H1 (cell line): ENCODE measurements at regions not wholly inside any gene's neighbourhood (a gene's known extent, or its start where the extent isn't known, plus 50 kb on each side); places are given as distances from the start of the nearest gene placed in this dataset.

ENCODE experiments used
- CTCF ChIA-PET: fragments of 300-600 bp; sonication (Branson Sonifier 250); formaldehyde crosslinking; loops from one replicate; lab custom pipeline; 2021; ENCODE audit not compliant: partially characterized antibody; lab: Charles Lee
- POLR2A ChIA-PET: fragments of 300-600 bp; sonication (Branson Sonifier 250); formaldehyde crosslinking; loops from one replicate; lab custom pipeline; 2021; ENCODE audit warnings: inconsistent platforms; ENCODE audit not compliant: partially characterized antibody; lab: Charles Lee
- DNase-seq, 2 experiments: peaks; one replicate each; pipeline versions ENCODE4 v3.0.0 to v3.0.0-alpha.2; 2010 to 2022; ENCODE audit warnings: low spot score in 2 of 2, low read depth in 1 of 2, mixed read lengths in 1 of 2
- FAIRE-seq: peaks from 2 replicates; lab custom pipeline; 2011; peaks lifted over from hg19 to GRCh38; lab: Jason Lieb, UNC
- H2AFZ ChIP-seq: 2 replicates; pipeline ENCODE4 v1.8.1; 2012; ENCODE audit warnings: low read length, inconsistent platforms
- H2AK5ac ChIP-seq: 2 replicates; pipeline ENCODE4 v1.6.1; 2013; ENCODE audit warnings: low read depth, low read length
- H2BK120ac ChIP-seq: replicated peaks from 2 replicates; pipeline ENCODE3; 2013; ENCODE audit warnings: low read depth, low read length, inconsistent platforms
- H2BK12ac ChIP-seq: 2 replicates; pipeline ENCODE4 v1.6.1; 2013; ENCODE audit warnings: low read depth, low read length
- H2BK15ac ChIP-seq: 2 replicates; pipeline ENCODE4 v1.6.1; 2013; ENCODE audit warnings: low read length
- H2BK20ac ChIP-seq: 2 replicates; pipeline ENCODE4 v1.6.1; 2013; ENCODE audit warnings: low read length
- H2BK5ac ChIP-seq: 2 replicates; pipeline ENCODE4 v1.6.1; 2013; ENCODE audit warnings: low read depth, low read length
- H3K14ac ChIP-seq: 2 replicates; pipeline ENCODE4 v1.6.1; 2013; ENCODE audit warnings: inconsistent platforms; ENCODE audit not compliant: insufficient read length
- H3K18ac ChIP-seq: 2 replicates; pipeline ENCODE4 v1.6.1; 2013; ENCODE audit warnings: low read length; ENCODE audit errors: extremely low read depth
- H3K23ac ChIP-seq: 2 replicates; pipeline ENCODE4 v1.6.1; 2013; ENCODE audit warnings: inconsistent platforms; ENCODE audit not compliant: insufficient read length
- H3K23me2 ChIP-seq: 2 replicates; pipeline ENCODE4 v1.6.1; 2013; ENCODE audit warnings: low read depth, low read length
- H3K27ac ChIP-seq: 2 replicates; pipeline ENCODE4 v1.6.1; 2011; ENCODE audit warnings: low read depth, low read length, inconsistent platforms
- H3K27me3 ChIP-seq, 4 experiments: replicated peaks in 1 of 4; 1 replicate in 1 of 4; 2 replicates in 3 of 4; pipeline versions ENCODE4 v1.6.1 to v1.8.1; 2011 to 2013; ENCODE audit warnings: low read length in 3 of 4, mild to moderate bottlenecking in 3 of 4, inconsistent platforms in 2 of 4, mixed read lengths in 2 of 4, moderate library complexity in 1 of 4; ENCODE audit not compliant: control insufficient read depth in 3 of 4, insufficient read depth in 3 of 4; ENCODE audit errors: extremely low read depth in 1 of 4
- H3K36me3 ChIP-seq, 4 experiments: 2 replicates each; pipeline versions ENCODE4 v1.6.1 to v1.8.1; 2011 to 2013; ENCODE audit warnings: mild to moderate bottlenecking in 4 of 4, low read length in 3 of 4, moderate library complexity in 2 of 4, control low read depth in 1 of 4, inconsistent platforms in 1 of 4; ENCODE audit not compliant: insufficient read depth in 4 of 4, control insufficient read depth in 2 of 4
- H3K4ac ChIP-seq: replicated peaks from 2 replicates; pipeline ENCODE3; 2013; ENCODE audit warnings: low read length, low read depth, mixed read lengths, inconsistent platforms; ENCODE audit not compliant: insufficient read length
- H3K4me1 ChIP-seq, 4 experiments: replicated peaks in 1 of 4; 1 replicate in 1 of 4; 2 replicates in 3 of 4; pipeline versions ENCODE4 v1.6.1 to v1.8.1; 2011 to 2013; ENCODE audit warnings: low read length in 3 of 4, inconsistent platforms in 2 of 4, mixed read lengths in 1 of 4; ENCODE audit not compliant: insufficient read depth in 4 of 4, control insufficient read depth in 3 of 4
- H3K4me2 ChIP-seq, 2 experiments: 2 replicates each; pipeline versions ENCODE4 v1.6.1 to v1.8.1; 2011 to 2013; ENCODE audit warnings: low read depth in 2 of 2, low read length in 2 of 2, control low read depth in 1 of 2, inconsistent platforms in 1 of 2, mild to moderate bottlenecking in 1 of 2; ENCODE audit not compliant: insufficient read depth in 1 of 2
- H3K4me3 ChIP-seq, 4 experiments: fragments of 200-600, 300-600 bp in 1 of 4; sonication (generic), shearing (Covaris generic), sonication (Bioruptor Twin) in 1 of 4; 2 replicates each; pipeline versions ENCODE4 v1.5.1 to v1.8.1; 2011 to 2016; ENCODE audit warnings: low read length in 4 of 4, low read depth in 3 of 4, control low read depth in 2 of 4, inconsistent platforms in 2 of 4, mild to moderate bottlenecking in 2 of 4, mixed read lengths in 1 of 4, moderate library complexity in 1 of 4; ENCODE audit not compliant: insufficient read depth in 2 of 4; ENCODE audit errors: extremely low read depth in 1 of 4
- H3K56ac ChIP-seq: replicated peaks from 2 replicates; pipeline ENCODE3; 2013; ENCODE audit warnings: low read depth, mild to moderate bottlenecking, mixed read lengths, low read length, inconsistent platforms; ENCODE audit not compliant: insufficient read length
- H3K79me1 ChIP-seq: 2 replicates; pipeline ENCODE4 v1.6.1; 2013; ENCODE audit warnings: low read depth, low read length, control low read depth
- H3K79me2 ChIP-seq, 2 experiments: 2 replicates each; pipeline versions ENCODE4 v1.6.1 to v1.8.1; 2012 to 2013; ENCODE audit warnings: low read length in 2 of 2, mild to moderate bottlenecking in 2 of 2, inconsistent platforms in 1 of 2; ENCODE audit not compliant: insufficient read depth in 2 of 2, control insufficient read depth in 1 of 2
- H3K9ac ChIP-seq, 4 experiments: replicated peaks in 1 of 4; 1 replicate in 1 of 4; 2 replicates in 3 of 4; pipeline versions ENCODE4 v1.6.1 to v1.8.1; 2011 to 2013; ENCODE audit warnings: low read depth in 3 of 4, low read length in 3 of 4, control low read depth in 2 of 4, mild to moderate bottlenecking in 2 of 4, moderate library complexity in 2 of 4, inconsistent platforms in 1 of 4; ENCODE audit errors: extremely low read depth in 1 of 4
- H3K9me3 ChIP-seq, 2 experiments: 2 replicates each; pipeline versions ENCODE4 v1.6.1 to v1.8.1; 2012 to 2013; ENCODE audit warnings: mild to moderate bottlenecking in 2 of 2, moderate library complexity in 2 of 2, control low read depth in 1 of 2, inconsistent platforms in 1 of 2, low read depth in 1 of 2, low read length in 1 of 2, mixed read lengths in 1 of 2; ENCODE audit not compliant: insufficient read depth in 2 of 2
- H4K20me1 ChIP-seq, 2 experiments: replicated peaks in 1 of 2; 2 replicates each; pipeline versions ENCODE3 to v1.8.1; 2011 to 2013; ENCODE audit warnings: inconsistent platforms in 2 of 2, low read length in 2 of 2, mild to moderate bottlenecking in 1 of 2; ENCODE audit not compliant: insufficient read depth in 2 of 2, control insufficient read depth in 1 of 2
- H4K5ac ChIP-seq: 2 replicates; pipeline ENCODE4 v1.6.1; 2013; ENCODE audit warnings: low read length, low read depth, mixed read lengths, inconsistent platforms; ENCODE audit not compliant: insufficient read length
- H4K8ac ChIP-seq: 2 replicates; pipeline ENCODE4 v1.8.0; 2013; ENCODE audit warnings: mild to moderate bottlenecking, moderate library complexity, low read length, inconsistent platforms; ENCODE audit not compliant: insufficient read depth; ENCODE audit errors: extremely low read depth
- H4K91ac ChIP-seq: replicated peaks from 2 replicates; pipeline ENCODE3; 2013; ENCODE audit warnings: low read length, mixed read lengths, inconsistent platforms; ENCODE audit not compliant: insufficient read length
- BACH1 ChIP-seq: IDR thresholded peaks from 2 replicates; pipeline ENCODE4 v1.6.1; 2012; ENCODE audit warnings: low read length, improper control_type of control experiment
- JUND ChIP-seq: IDR thresholded peaks from 2 replicates; pipeline ENCODE4 v1.6.1; 2011; ENCODE audit warnings: mild to moderate bottlenecking, improper control_type of control experiment, low read length
- MAFK ChIP-seq: IDR thresholded peaks from 2 replicates; pipeline ENCODE4 v1.6.1; 2012; ENCODE audit warnings: low read depth, mild to moderate bottlenecking, improper control_type of control experiment, low read length
- NANOG ChIP-seq: IDR thresholded peaks from 2 replicates; pipeline ENCODE4 v1.6.1; 2011; ENCODE audit warnings: low read length, low read depth, mild to moderate bottlenecking, inconsistent platforms; ENCODE audit not compliant: insufficient read depth, poor library complexity, severe bottlenecking
- POLR2AphosphoS5 ChIP-seq: IDR thresholded peaks from 2 replicates; pipeline ENCODE4 v1.6.1; 2011; ENCODE audit warnings: low read depth, low read length
- TCF12 ChIP-seq: IDR thresholded peaks from 2 replicates; pipeline ENCODE4 v1.6.1; 2011; ENCODE audit warnings: low read depth, mild to moderate bottlenecking, low read length

- Histone ChIP-seq H3K4me2 (no peak overlapping the region), H4K20me1 (no peaks in the 10 kb centered on the region), H3K27me3 (no peaks in the 10 kb centered on the region), H3K27ac (no peak overlapping the region), H3K14ac (no peak overlapping the region), H3K79me1 (no peaks in the 10 kb centered on the region), H2BK12ac (no peak overlapping the region), H4K91ac (no peak overlapping the region), H2BK5ac (no peak overlapping the region), H4K8ac (no peak overlapping the region), H3K9me3 (no peaks in the 10 kb centered on the region), H2AK5ac (no peak overlapping the region), H2BK15ac (no peak overlapping the region), H2AFZ (no peak overlapping the region), H3K4me1 (no peaks in the 10 kb centered on the region), H3K9ac (no peak overlapping the region), H3K4me3 (no peak overlapping the region), H3K18ac (no peak overlapping the region), H3K23me2 (no peaks in the 10 kb centered on the region), H4K5ac (no peak overlapping the region), H3K23ac (no peak overlapping the region), H3K56ac (no peak overlapping the region), H3K79me2 (no peaks in the 10 kb centered on the region), H3K4ac (no peak overlapping the region), H2BK20ac (no peak overlapping the region), H2BK120ac (no peak overlapping the region), H3K36me3 (no peaks in the 10 kb centered on the region)
- no peak for DNase-seq
- POLR2A ChIA-PET: no interaction called here
- FAIRE-seq: no peak
- TF ChIP-seq TCF12 (no peak), BACH1 (no peak), POLR2AphosphoS5 (no peak), JUND (no peak), NANOG (no peak), MAFK (no peak)
- CTCF ChIA-PET: no interaction called here
Observed at GRCh38 chr13:34578917-34579316, 363.2 kb upstream of the NBEA start.
